ENCODE measurements at regions not wholly inside any gene's neighbourhood (a gene's known extent, or its start where the extent isn't known, plus 50 kb on each side); places are given as distances from the start of the nearest gene placed in this dataset.

- TF ChIP-seq ZBTB11 (CRISPR knock-in tag; IDR thresholded peaks at IDR 0.05) (no peak), GABPA (IDR thresholded peaks at IDR 0.05; ENCODE audit: low read depth) (0 out of 2 replicates have a peak, but pooled peaks have one; percentile 54), PML (IDR thresholded peaks at IDR 0.05; ENCODE audit: low read length) (peak; percentile 51; the same call in 1 of the 2 replicates), PAX5 (IDR thresholded peaks at IDR 0.05; ENCODE audit: borderline replicate concordance, low read depth, low read length) (no peak), GATAD2B (conservative IDR thresholded peaks at IDR 0.05; ENCODE audit: low read depth) (no peak), IRF4 (IDR thresholded peaks at IDR 0.05; ENCODE audit: low read depth, low read length) (peak; percentile 73), ZZZ3 (IDR thresholded peaks at IDR 0.05; ENCODE audit: control insufficient read depth, insufficient read length, low read depth) (no peak), SREBF1 (IDR thresholded peaks at IDR 0.05; ENCODE audit: low read length) (no peak), MYB (IDR thresholded peaks at IDR 0.05; ENCODE audit: borderline replicate concordance, low read depth, low read length) (no peak), MYC (IDR thresholded peaks at IDR 0.05; ENCODE audit: insufficient read depth, insufficient read length, insufficient replicate concordance, low read length, severe bottlenecking) (no peak), JUNB (IDR thresholded peaks at IDR 0.05) (peak; percentile 91), SUPT20H (IDR thresholded peaks at IDR 0.05; ENCODE audit: borderline replicate concordance, control insufficient read depth, low read depth, low read length) (no peak), NR2F1 (conservative IDR thresholded peaks at IDR 0.05) (peak; percentile 62), SMARCA5 (IDR thresholded peaks at IDR 0.05) (no peak; the same call in none of the 2 replicates), MTA3 (IDR thresholded peaks at IDR 0.05; ENCODE audit: borderline replicate concordance, low read length) (peak; percentile 78), SREBF2 (IDR thresholded peaks at IDR 0.05; ENCODE audit: low read length) (peak; percentile 39; the same call in 1 of the 2 replicates), RAD51 (IDR thresholded peaks at IDR 0.05) (no peak), MEF2A (IDR thresholded peaks at IDR 0.05; ENCODE audit: insufficient read depth, low read depth, low read length) (peak; percentile 99), ZSCAN29 (IDR thresholded peaks at IDR 0.05) (no peak), ZBTB4 (CRISPR knock-in tag; IDR thresholded peaks at IDR 0.05) (no peak), SKIL (IDR thresholded peaks at IDR 0.05; ENCODE audit: low read depth, poor library complexity, severe bottlenecking) (peak; percentile 79)
Observed at GRCh38 chr2:14303366-14304115, 329.0 kb upstream of the LRATD1 start (continued).
